Right lobe of liver (tissue), 4 donors: ENCODE measurements at regions not wholly inside any gene's neighbourhood (a gene's known extent, or its start where the extent isn't known, plus 50 kb on each side); places are given as distances from the start of the nearest gene placed in this dataset.

ENCODE experiments used
- CTCF ChIP-seq, 4 donors: fragments of 200-600 bp in 3 of 4; fragments of 450-650 bp in 1 of 4; IDR thresholded peaks; one replicate each; pipeline versions ENCODE4 v1.5.1 to v1.8.0; 2016 to 2022; ENCODE audit warnings: antibody characterized with exemption in 4 of 4, mild to moderate bottlenecking in 2 of 4
- POLR2A ChIP-seq: fragments of 450-650 bp; IDR thresholded peaks from one replicate; pipeline ENCODE4 v1.6.1; 2017; ENCODE audit warnings: antibody characterized with exemption, mild to moderate bottlenecking
- donor health status: DM: no; HTN: no; CAD: no.
- donor health status: DM: no; HTN: no; CAD: no.
- donor health status: DM: no; HTN: yes; CAD: no.

- TF ChIP-seq POLR2A (no peak), CTCF (IDR thresholded peaks at IDR 0.05) (no peak)
Observed at GRCh38 chr4:163702736-163703135, 208.2 kb downstream of the TMA16 start.
